HG02763 (cell line): ENCODE measurements at regions not wholly inside any gene's neighbourhood (a gene's known extent, or its start where the extent isn't known, plus 50 kb on each side); places are given as distances from the start of the nearest gene placed in this dataset.
"Not testable (repeated sequence)": the region's sequence is repeated elsewhere in the genome, so short reads cannot be mapped to it uniquely, and the experiment has no call there.

Source experiments
- ATAC-seq: cut with Tn5 transposase; IDR thresholded peaks from one replicate; pipeline ENCODE4 v1.9.1; 2021; ENCODE audit warnings: mild to moderate bottlenecking, moderate library complexity; ENCODE audit not compliant: unreplicated experiment

DNA sequence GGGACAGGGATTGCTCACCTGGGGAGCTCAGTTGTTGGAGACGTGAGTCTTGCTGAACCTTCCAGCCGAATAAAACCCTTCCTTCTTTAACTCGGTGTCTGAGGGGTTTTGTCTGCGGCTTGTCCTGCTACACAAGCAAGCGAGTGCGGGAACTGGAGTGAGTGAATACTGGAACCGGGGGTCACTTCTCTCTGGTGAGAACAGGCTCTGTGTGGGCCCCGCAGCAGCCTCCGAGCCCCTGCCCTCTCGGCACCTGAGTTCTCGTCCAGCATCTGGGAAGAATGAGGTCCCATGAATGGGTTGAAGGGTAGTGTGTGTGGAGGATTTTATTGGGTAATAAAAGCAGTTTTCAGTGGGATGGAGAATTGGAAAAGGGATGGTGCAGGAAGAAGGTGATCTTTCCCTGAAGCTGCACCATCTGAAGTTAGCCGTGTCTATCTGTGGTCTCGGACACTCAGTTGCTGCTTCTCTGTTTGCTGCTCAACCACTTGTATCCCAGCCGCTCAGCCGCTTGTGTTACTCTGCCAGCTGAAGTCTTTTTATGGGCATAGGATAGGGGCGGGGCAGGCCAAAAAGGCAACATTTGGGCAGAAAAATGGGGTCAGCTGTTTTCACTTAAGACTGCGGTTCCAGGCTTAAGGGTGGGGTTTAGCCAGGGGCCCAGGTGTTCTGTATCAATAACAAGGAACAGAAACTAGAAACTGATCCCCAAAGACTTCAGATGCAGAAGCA is 450.6 kb upstream of the CAMK1G start:
- no peak for ATAC-seq

DNA sequence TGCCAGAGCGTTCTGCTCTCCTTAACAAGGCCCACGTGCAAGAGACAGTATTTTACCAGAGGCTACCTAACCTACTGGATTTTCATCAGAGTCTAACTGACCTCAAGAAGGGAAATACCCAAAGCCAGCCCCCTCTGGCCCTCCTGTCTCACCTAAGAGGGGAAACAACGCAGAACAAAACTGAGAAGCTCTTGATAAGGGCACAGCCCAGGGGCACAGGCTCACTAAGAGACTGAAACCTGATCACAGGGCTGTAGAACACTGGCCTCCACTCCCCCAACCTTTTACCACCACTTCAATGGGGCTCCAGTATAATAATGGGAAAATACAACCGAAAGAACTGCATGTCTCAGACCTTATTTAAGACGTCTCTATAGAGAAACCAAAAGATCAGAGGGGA is 449.5 kb upstream of the CAMK1G start:
- no peak for ATAC-seq

GRCh38 chr1:209143916-209144315 is 439.6 kb upstream of the CAMK1G start:
- ATAC-seq = no peak

DNA sequence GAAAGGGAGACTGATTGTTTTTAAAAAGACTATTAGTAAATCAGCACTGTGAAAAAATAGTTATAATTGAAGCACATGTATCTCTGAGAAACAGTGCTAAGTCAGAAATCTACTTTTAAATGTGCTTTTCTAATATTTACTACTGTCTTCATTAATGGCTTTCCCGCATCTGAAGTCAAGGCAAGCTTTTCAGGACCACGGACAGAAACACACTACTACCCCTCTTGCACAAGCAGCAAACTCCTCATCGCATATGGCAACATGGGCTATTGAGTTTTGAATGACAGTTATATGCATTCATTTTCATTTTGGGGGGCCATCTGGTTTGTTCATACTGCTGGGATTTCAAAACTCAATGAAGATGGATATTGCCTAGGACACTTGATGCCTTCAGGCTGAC is 433.4 kb upstream of the CAMK1G start:
- no peak for ATAC-seq

GRCh38 chr1:209153411-209153810 is 430.1 kb upstream of the CAMK1G start:
- no peak for ATAC-seq

DNA sequence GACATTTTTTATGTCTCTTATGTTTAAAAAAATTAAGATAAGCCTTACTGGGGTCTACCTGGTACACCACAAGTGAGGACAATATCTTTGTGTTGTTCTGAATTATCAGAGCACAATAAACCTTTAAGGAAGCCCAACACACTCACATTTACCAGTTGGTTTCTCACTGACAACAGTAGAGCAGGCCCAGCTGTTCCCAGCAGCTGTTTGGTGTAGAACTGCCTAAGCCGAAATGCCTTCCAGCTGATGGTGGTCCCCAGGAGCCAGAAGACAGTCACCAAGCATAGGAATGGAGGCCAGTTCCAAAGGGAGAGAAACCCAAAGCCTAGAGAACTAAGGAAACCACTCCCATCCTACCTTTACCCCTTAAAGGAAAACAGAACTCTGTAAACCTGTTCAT is 428.6 kb upstream of the CAMK1G start:
- no peak for ATAC-seq

GRCh38 chr1:209155546-209155945 is 428.0 kb upstream of the CAMK1G start:
- no peak for ATAC-seq

DNA sequence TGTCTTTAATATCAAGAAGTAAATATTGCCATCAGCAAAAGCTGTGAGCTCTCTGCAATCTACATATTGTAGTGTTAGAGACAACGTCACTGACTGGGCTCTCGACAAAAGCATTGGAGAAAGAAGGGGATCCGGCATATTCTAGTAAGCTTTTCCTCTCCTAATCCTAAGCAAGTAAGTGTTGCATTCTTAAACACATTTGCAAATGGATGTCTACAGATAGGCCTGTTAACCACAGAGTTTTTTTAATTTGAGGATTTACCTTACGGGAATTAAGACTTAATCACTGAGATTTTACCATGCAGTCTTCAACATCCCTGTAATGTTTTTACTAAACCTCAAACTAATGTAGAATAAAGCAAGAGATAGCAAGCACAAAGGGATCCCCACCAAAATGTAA is 426.5 kb upstream of the CAMK1G start:
- ATAC-seq = no peak

- ATAC-seq = no peak
These were observed 425.8 kb upstream of the CAMK1G start for GRCh38 chr1:209157546-209158249.

DNA sequence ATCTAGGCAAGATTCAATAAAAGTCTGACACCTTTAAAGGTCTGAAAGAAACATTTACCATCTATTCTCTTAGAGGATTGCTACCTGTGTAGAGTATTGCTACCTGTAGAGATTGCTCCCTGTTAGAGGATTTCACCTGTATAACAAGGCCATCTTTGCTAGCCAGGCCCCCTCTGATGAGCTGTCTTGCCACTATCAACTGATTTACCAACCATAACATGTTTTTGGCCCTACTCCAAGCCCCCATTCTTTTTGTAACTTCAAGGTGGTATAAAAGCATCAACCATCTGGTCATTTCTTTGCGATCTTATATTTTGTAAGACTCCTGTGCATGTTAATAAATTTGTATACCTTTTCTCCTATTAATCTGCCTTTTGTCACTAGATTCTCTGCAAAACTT is 424.7 kb upstream of the CAMK1G start:
- ATAC-seq = no peak

GRCh38 chr1:209160230-209160629 is 423.3 kb upstream of the CAMK1G start:
- ATAC-seq = no peak

GRCh38 chr1:209162651-209163050 is 420.9 kb upstream of the CAMK1G start:
- ATAC-seq = no peak

- ATAC-seq = no peak
These were observed 415.3 kb upstream of the CAMK1G start for GRCh38 chr1:209168204-209168603.

- ATAC-seq = no peak
These were observed 412.4 kb upstream of the CAMK1G start for GRCh38 chr1:209171151-209171550.

DNA sequence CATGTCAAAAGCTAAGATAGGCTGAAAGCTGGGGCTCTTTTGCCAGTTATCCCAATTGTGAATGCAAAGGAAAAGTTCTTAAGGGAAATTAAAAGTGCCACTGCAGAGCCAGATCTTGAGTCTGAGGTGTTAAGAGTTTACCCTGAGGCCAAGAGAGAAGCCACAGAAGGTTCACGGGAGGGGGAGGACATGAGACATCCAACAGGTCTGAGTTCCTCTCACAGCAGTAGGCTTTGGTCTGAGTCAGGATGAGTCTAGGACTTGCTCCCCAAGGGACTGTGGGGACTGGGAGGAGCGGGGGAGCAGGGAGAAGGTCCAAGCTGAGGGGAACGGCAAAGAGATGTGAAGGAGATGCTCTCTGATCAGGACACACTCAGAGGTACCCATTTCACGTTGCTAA is 411.2 kb upstream of the CAMK1G start:
- ATAC-seq = no peak

GRCh38 chr1:209172792-209173542 is 410.5 kb upstream of the CAMK1G start:
- not testable (repeated sequence) for ATAC-seq

GRCh38 chr1:209173796-209174195 is 409.7 kb upstream of the CAMK1G start:
- not testable (repeated sequence) for ATAC-seq

DNA sequence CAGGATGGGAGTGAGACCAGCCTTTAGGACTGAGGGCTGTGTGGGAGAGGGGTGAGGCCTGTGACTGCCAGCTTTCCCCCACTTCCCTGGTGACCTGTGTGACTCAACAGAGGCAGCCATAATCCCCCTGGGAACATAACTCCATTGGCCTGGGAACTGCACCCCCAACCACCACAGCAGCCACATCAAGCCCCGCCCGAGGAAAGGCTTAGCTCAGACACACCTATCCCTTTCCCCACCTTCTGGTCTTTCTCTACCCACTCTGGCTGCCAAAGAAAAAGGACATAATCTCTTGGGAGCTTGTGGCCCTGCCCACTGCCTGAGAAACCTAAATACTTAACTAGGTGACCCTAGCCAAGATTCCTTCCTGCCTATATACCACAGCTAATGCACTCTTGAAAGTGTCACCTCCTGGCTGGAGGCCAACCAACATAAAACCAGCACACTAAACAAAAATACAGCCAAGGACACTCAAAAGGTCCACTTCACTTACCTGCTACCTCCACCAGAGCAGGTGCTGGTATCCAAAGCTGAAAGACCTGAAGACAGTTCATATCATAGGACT is 406.6 kb upstream of the CAMK1G start:
- ATAC-seq = no peak

DNA sequence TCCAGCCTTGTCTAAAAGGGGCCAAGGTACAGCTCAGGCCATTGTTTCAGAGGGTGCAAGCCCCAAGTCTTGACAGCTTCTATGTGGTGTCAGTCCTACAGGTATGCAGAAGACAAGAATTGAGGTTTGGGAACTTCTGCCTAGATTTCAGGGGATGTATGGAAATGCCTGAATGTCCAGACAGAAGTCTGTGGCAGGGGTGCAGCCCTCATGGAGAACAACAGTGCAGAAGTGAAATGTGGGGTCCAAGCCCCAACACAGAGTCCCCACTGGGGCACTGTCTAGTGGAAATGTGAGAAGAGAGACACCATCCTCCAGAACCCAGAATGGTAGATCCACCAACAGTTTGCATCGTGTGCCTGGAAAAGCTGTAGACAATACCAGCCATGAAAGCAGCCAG is 400.3 kb upstream of the CAMK1G start:
- ATAC-seq = no peak

- no peak for ATAC-seq
These were observed 395.9 kb upstream of the CAMK1G start for GRCh38 chr1:209187589-209187988.

DNA sequence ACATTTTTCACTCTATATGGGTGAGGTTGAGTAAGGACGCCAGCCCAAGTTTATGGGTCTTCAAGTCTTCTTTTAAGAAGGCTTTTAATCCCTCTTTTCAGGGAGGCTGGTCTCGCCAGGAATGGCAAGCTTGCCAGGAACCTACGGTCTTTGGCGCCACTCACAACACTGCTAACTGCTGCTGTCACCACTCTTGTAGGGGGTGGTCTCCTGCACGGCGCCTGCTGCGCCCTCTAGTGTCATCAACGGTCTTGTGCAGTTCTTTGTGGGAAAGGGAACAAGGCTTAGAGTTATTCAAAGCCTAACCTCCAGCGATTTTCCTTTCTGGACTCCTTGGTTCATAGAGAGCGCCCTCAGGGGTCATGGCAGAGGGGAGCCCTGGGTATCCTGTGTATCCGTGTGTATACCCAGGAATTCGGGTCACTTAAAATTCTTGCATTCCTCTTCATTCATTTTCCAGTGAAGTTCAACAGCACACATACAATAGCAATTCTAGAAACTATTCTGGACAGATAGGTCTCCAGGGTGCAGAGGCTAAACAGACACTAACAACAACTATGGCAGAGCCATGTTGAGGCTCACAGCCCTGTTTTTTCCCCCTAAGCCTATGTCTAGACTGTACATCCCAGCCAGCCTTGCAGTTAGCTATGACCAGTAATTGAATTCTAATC is 392.8 kb upstream of the CAMK1G start:
- peak; percentile 75 for ATAC-seq
